NB4 (cell line): ENCODE measurements at regions not wholly inside any gene's neighbourhood (a gene's known extent, or its start where the extent isn't known, plus 50 kb on each side); places are given as distances from the start of the nearest gene placed in this dataset.

Experiments used
- POLR2A ChIP-seq: IDR thresholded peaks from 2 replicates; pipeline ENCODE4 v1.6.1; 2011; ENCODE audit warnings: mild to moderate bottlenecking; ENCODE audit not compliant: insufficient read length; ENCODE audit errors: extremely low read depth
- TF ChIP-seq, protein P1 (sequence below): IDR thresholded peaks from one replicate; pipeline ENCODE4 v1.5.1; 2012; ENCODE audit warnings: low read depth, low read length

DNA sequence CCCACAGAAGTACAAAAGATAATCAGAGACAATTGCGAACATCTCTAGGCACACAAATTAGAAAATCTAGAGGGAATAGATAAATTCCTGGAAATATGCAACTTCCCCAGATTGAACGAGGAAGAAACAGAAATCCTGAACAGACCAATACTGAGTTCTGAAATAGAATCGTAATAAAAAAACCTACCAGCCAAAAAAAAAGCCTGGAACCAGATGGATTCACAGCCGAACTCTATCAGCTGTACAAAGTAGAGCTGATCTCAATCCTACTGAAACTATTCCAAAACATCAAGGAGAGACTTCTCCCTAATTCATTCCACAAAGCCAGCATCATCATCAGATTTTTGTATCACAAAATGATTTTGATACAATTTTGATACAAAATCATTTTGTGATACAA is 206.4 kb downstream of the REEP3 start:
- TF ChIP-seq, protein P1, sequence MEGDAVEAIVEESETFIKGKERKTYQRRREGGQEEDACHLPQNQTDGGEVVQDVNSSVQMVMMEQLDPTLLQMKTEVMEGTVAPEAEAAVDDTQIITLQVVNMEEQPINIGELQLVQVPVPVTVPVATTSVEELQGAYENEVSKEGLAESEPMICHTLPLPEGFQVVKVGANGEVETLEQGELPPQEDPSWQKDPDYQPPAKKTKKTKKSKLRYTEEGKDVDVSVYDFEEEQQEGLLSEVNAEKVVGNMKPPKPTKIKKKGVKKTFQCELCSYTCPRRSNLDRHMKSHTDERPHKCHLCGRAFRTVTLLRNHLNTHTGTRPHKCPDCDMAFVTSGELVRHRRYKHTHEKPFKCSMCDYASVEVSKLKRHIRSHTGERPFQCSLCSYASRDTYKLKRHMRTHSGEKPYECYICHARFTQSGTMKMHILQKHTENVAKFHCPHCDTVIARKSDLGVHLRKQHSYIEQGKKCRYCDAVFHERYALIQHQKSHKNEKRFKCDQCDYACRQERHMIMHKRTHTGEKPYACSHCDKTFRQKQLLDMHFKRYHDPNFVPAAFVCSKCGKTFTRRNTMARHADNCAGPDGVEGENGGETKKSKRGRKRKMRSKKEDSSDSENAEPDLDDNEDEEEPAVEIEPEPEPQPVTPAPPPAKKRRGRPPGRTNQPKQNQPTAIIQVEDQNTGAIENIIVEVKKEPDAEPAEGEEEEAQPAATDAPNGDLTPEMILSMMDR, result no peak
- no peak for TF ChIP-seq POLR2A
